Neural cell (in vitro differentiated cells): ENCODE measurements at regions not wholly inside any gene's neighbourhood (a gene's known extent, or its start where the extent isn't known, plus 50 kb on each side); places are given as distances from the start of the nearest gene placed in this dataset.

Source experiments
- H2AFZ ChIP-seq: fragments of 200-600, 300-800 bp; sonication (generic), shearing (Covaris generic); 2 replicates; pipeline ENCODE4 v1.6.0; 2014; ENCODE audit warnings: low read depth, mild to moderate bottlenecking, antibody characterized with exemption, low read length, moderate library complexity
- H3F3A ChIP-seq: fragments of 200-600 bp; shearing (Covaris generic); 2 replicates; pipeline ENCODE4 v1.6.1; 2016; ENCODE audit warnings: mild to moderate bottlenecking, moderate library complexity, mixed read lengths, antibody characterized with exemption, low read length; ENCODE audit not compliant: insufficient read depth, poor library complexity, severe bottlenecking
- H3K27ac ChIP-seq: fragments of 200-600, 300-800 bp; sonication (generic), shearing (Covaris generic); 2 replicates; pipeline ENCODE4 v1.5.1; 2014; ENCODE audit warnings: mild to moderate bottlenecking, low read length, moderate library complexity
- H3K27me3 ChIP-seq: fragments of 300-800, 200-600 bp; sonication (generic), shearing (Covaris generic); 2 replicates; pipeline ENCODE4 v1.6.0; 2014; ENCODE audit warnings: mild to moderate bottlenecking, low read depth, low read length, moderate library complexity; ENCODE audit not compliant: insufficient read depth
- H3K36me3 ChIP-seq: fragments of 300-800, 200-600 bp; sonication (generic), shearing (Covaris generic); 2 replicates; pipeline ENCODE4 v1.5.1; 2014; ENCODE audit warnings: mild to moderate bottlenecking, antibody characterized with exemption, low read length, moderate library complexity; ENCODE audit not compliant: insufficient read depth
- H3K4me2 ChIP-seq: fragments of 300-800, 200-600 bp; sonication (generic), shearing (Covaris generic); 2 replicates; pipeline ENCODE4 v1.6.0; 2014; ENCODE audit warnings: mild to moderate bottlenecking, low read length
- H3K4me3 ChIP-seq: fragments of 300-800, 200-600 bp; sonication (generic), shearing (Covaris generic); 2 replicates; pipeline ENCODE4 v1.5.1; 2014; ENCODE audit warnings: mild to moderate bottlenecking, low read length, moderate library complexity
- H3K79me2 ChIP-seq: fragments of 200-600 bp; shearing (Covaris generic); replicated peaks from 2 replicates; pipeline ENCODE4 v1.6.0; 2014; ENCODE audit warnings: mild to moderate bottlenecking, low read length, moderate library complexity; ENCODE audit not compliant: insufficient read depth
- H3K9ac ChIP-seq: fragments of 300-800, 200-600 bp; sonication (generic), shearing (Covaris generic); 2 replicates; pipeline ENCODE4 v1.6.1; 2016; ENCODE audit warnings: mild to moderate bottlenecking, low read length, mixed read lengths
- H3K9me2 ChIP-seq: fragments of 200-600 bp; shearing (Covaris generic); 2 replicates; pipeline ENCODE4 v1.6.1; 2016; ENCODE audit warnings: mild to moderate bottlenecking, low read length, mixed read lengths; ENCODE audit not compliant: insufficient read depth
- H3K9me3 ChIP-seq: fragments of 200-600, 300-800 bp; sonication (generic), shearing (Covaris generic); 2 replicates; pipeline ENCODE4 v1.6.1; 2016; ENCODE audit warnings: mild to moderate bottlenecking, mixed run types, low read length, moderate library complexity, mixed read lengths
- H4K20me1 ChIP-seq: fragments of 200-600 bp; shearing (Covaris generic); 2 replicates; pipeline ENCODE4 v1.6.1; 2016; ENCODE audit warnings: mild to moderate bottlenecking, mixed run types; ENCODE audit not compliant: insufficient read depth
- CTCF ChIP-seq: fragments of 450-650 bp; IDR thresholded peaks from 2 replicates; pipeline ENCODE4 v1.5.1; 2014; ENCODE audit warnings: antibody characterized with exemption, mild to moderate bottlenecking, moderate library complexity; ENCODE audit not compliant: poor library complexity, severe bottlenecking
- EP300 ChIP-seq: fragments of 450-650 bp; conservative IDR thresholded peaks from 2 replicates; pipeline ENCODE4 v1.6.1; 2014; ENCODE audit warnings: antibody characterized with exemption, mild to moderate bottlenecking, moderate library complexity; ENCODE audit not compliant: poor library complexity, severe bottlenecking
- EZH2 ChIP-seq: fragments of 200-600, 300-800 bp; shearing (Covaris generic), sonication (generic); IDR thresholded peaks from 2 replicates; pipeline ENCODE4 v1.6.1; 2014; ENCODE audit warnings: antibody characterized with exemption, low read length, borderline replicate concordance, mild to moderate bottlenecking; ENCODE audit not compliant: insufficient read depth, poor library complexity, severe bottlenecking
- MXI1 ChIP-seq: fragments of 450-650 bp; conservative IDR thresholded peaks from 2 replicates; pipeline ENCODE4 v1.6.1; 2014; ENCODE audit warnings: antibody characterized with exemption, mild to moderate bottlenecking; ENCODE audit not compliant: poor library complexity, severe bottlenecking
- POLR2AphosphoS5 ChIP-seq: IDR thresholded peaks from 2 replicates; pipeline ENCODE4 v1.6.1; 2012
- RAD21 ChIP-seq: fragments of 450-650 bp; conservative IDR thresholded peaks from 2 replicates; pipeline ENCODE4 v1.6.1; 2014; ENCODE audit warnings: antibody characterized with exemption, mild to moderate bottlenecking, moderate library complexity
- REST ChIP-seq: IDR thresholded peaks from 2 replicates; pipeline ENCODE4 v1.6.1; 2012; ENCODE audit warnings: borderline replicate concordance
- SMC3 ChIP-seq: fragments of 450-650 bp; conservative IDR thresholded peaks from 2 replicates; pipeline ENCODE4 v1.6.1; 2014; ENCODE audit warnings: antibody characterized with exemption, mild to moderate bottlenecking, moderate library complexity; ENCODE audit not compliant: poor library complexity
- TAF1 ChIP-seq: IDR thresholded peaks from 2 replicates; pipeline ENCODE4 v1.6.1; 2012; ENCODE audit warnings: low read depth

- H3K36me3 ChIP-seq = no peaks in the 10 kb centered on the region
- no peak overlapping the region for H3K9ac ChIP-seq
- no peaks in the 10 kb centered on the region for H3K27me3 ChIP-seq
- H3K79me2 ChIP-seq = no peaks in the 10 kb centered on the region
- no peak overlapping the region for H3K4me3 ChIP-seq
- no peak overlapping the region for H3K4me2 ChIP-seq
- H3K9me3 ChIP-seq = no peaks in the 10 kb centered on the region
- no peak overlapping the region for H3K27ac ChIP-seq
- H2AFZ ChIP-seq = no peak overlapping the region
- TF ChIP-seq MXI1 = no peak
- TF ChIP-seq RAD21 = no peak
- no peak for TF ChIP-seq SMC3
- TF ChIP-seq POLR2AphosphoS5 = no peak
- TF ChIP-seq EZH2 = no peak
- TF ChIP-seq EP300 = no peak
- TF ChIP-seq REST = no peak
- no peak for TF ChIP-seq TAF1
- TF ChIP-seq CTCF = no peak
- H3K9me2 ChIP-seq = no peaks in the 10 kb centered on the region
- no peaks in the 10 kb centered on the region for H3F3A ChIP-seq
- H4K20me1 ChIP-seq = no peaks in the 10 kb centered on the region
Observed at GRCh38 chr5:106646106-106646505, 1024.6 kb downstream of the EFNA5 start.

- Histone ChIP-seq H3K27me3 (no peaks in the 10 kb centered on the region), H3K27ac (no peak overlapping the region), H4K20me1 (no peaks in the 10 kb centered on the region), H3K4me2 (no peak overlapping the region), H3K9ac (no peak overlapping the region), H3K9me2 (no peaks in the 10 kb centered on the region), H2AFZ (no peak overlapping the region), H3F3A (no peaks in the 10 kb centered on the region), H3K36me3 (no peaks in the 10 kb centered on the region), H3K79me2 (no peaks in the 10 kb centered on the region), H3K4me3 (no peak overlapping the region), H3K9me3 (no peaks in the 10 kb centered on the region)
- TF ChIP-seq POLR2AphosphoS5 (no peak), EZH2 (no peak), EP300 (no peak), MXI1 (no peak), SMC3 (no peak), TAF1 (no peak), RAD21 (no peak), CTCF (no peak), REST (no peak)
Observed at GRCh38 chr5:106640511-106640910, 1030.2 kb downstream of the EFNA5 start.
